Loucy (cell line): ENCODE measurements at regions not wholly inside any gene's neighbourhood (a gene's known extent, or its start where the extent isn't known, plus 50 kb on each side); places are given as distances from the start of the nearest gene placed in this dataset.

ENCODE experiments used
- H2AFZ ChIP-seq: fragments of 200-600 bp; sonication (generic); 2 replicates; pipeline ENCODE4 v1.6.0; 2016; ENCODE audit warnings: antibody characterized with exemption, mild to moderate bottlenecking, low read length, moderate library complexity
- H3F3A ChIP-seq: fragments of 200-600 bp; 2 replicates; pipeline ENCODE4 v1.6.0; 2016; ENCODE audit warnings: antibody characterized with exemption, low read depth, mild to moderate bottlenecking
- H3K27me3 ChIP-seq: fragments of 200-600 bp; sonication (generic); 2 replicates; pipeline ENCODE4 v1.6.1; 2014; ENCODE audit warnings: low read length, mild to moderate bottlenecking; ENCODE audit not compliant: insufficient read depth, poor library complexity, severe bottlenecking
- H3K36me3 ChIP-seq: fragments of 200-600 bp; sonication (generic); 2 replicates; pipeline ENCODE4 v1.6.1; 2016; ENCODE audit warnings: low read length; ENCODE audit not compliant: insufficient read depth
- H3K4me1 ChIP-seq: fragments of 200-600 bp; sonication (generic); 2 replicates; pipeline ENCODE4 v1.5.1; 2014; ENCODE audit warnings: low read length, mild to moderate bottlenecking; ENCODE audit not compliant: insufficient read depth, poor library complexity, severe bottlenecking
- H3K4me2 ChIP-seq: fragments of 200-600 bp; sonication (generic); 2 replicates; pipeline ENCODE4 v1.6.0; 2014; ENCODE audit warnings: antibody characterized with exemption, low read length, low read depth, mild to moderate bottlenecking; ENCODE audit not compliant: poor library complexity, severe bottlenecking
- H3K4me3 ChIP-seq: fragments of 200-600 bp; sonication (generic); 2 replicates; pipeline ENCODE4 v1.5.1; 2014; ENCODE audit warnings: low read length, mild to moderate bottlenecking, mixed read lengths; ENCODE audit not compliant: poor library complexity, severe bottlenecking
- H3K79me2 ChIP-seq: fragments of 200-600 bp; sonication (generic); 2 replicates; pipeline ENCODE4 v1.6.1; 2014; ENCODE audit warnings: low read length; ENCODE audit not compliant: insufficient read depth
- H3K9ac ChIP-seq: fragments of 200-600 bp; sonication (generic); 2 replicates; pipeline ENCODE4 v1.6.0; 2014; ENCODE audit warnings: mild to moderate bottlenecking, low read depth, low read length, moderate library complexity; ENCODE audit not compliant: poor library complexity, severe bottlenecking
- H3K9me2 ChIP-seq: fragments of 200-600 bp; sonication (generic); replicated peaks from 2 replicates; pipeline ENCODE4 v1.6.1; 2016; ENCODE audit warnings: low read depth, low read length, mixed read lengths
- H3K9me3 ChIP-seq: fragments of 200-600 bp; sonication (generic); 2 replicates; pipeline ENCODE4 v1.6.1; 2014; ENCODE audit warnings: mild to moderate bottlenecking, antibody characterized with exemption, low read length, low read depth; ENCODE audit not compliant: insufficient read depth
- H4K20me1 ChIP-seq: fragments of 200-600 bp; sonication (generic); 2 replicates; pipeline ENCODE4 v1.6.0; 2014; ENCODE audit warnings: antibody characterized with exemption, low read length, mild to moderate bottlenecking; ENCODE audit not compliant: insufficient read depth, poor library complexity, severe bottlenecking
- CTCF ChIP-seq: fragments of 200-600 bp; sonication (generic); conservative IDR thresholded peaks from 2 replicates; pipeline ENCODE4 v1.5.1; 2014; ENCODE audit warnings: mild to moderate bottlenecking, antibody characterized with exemption, low read length
- EZH2phosphoT487 ChIP-seq: fragments of 200-600 bp; IDR thresholded peaks from 2 replicates; pipeline ENCODE4 v1.6.1; 2018; ENCODE audit warnings: antibody characterized with exemption, mild to moderate bottlenecking, moderate library complexity, borderline replicate concordance

- no peaks in the 10 kb centered on the region for H3K79me2 ChIP-seq
- no peaks in the 10 kb centered on the region for H3K9me3 ChIP-seq
- no peaks in the 10 kb centered on the region for H3K27me3 ChIP-seq
These were observed 162.0 kb upstream of the ECI2 start for GRCh38 chr6:4297348-4297747.

GRCh38 chr6:4296552-4296951 lies 161.2 kb upstream of the ECI2 start:
- no peak for TF ChIP-seq CTCF
- no peak for TF ChIP-seq EZH2phosphoT487
- no peak overlapping the region for H3K4me2 ChIP-seq
- H3K36me3 ChIP-seq: no peaks in the 10 kb centered on the region
- H3K4me3 ChIP-seq: no peak overlapping the region
- no peak overlapping the region for H3K9ac ChIP-seq
- H3K9me3 ChIP-seq: no peaks in the 10 kb centered on the region
- H4K20me1 ChIP-seq: no peaks in the 10 kb centered on the region
- no peaks in the 10 kb centered on the region for H3K4me1 ChIP-seq
- no peaks in the 10 kb centered on the region for H3K79me2 ChIP-seq
- H3K27me3 ChIP-seq: no peaks in the 10 kb centered on the region
- H2AFZ ChIP-seq: no peak overlapping the region
- no peaks in the 10 kb centered on the region for H3K9me2 ChIP-seq
- H3F3A ChIP-seq: no peaks in the 10 kb centered on the region

More at GRCh38 chr6:4297348-4297747, 162.0 kb upstream of the ECI2 start:
- no peaks in the 10 kb centered on the region for H3K36me3 ChIP-seq
- no peak overlapping the region for H3K9ac ChIP-seq
- H3K4me3 ChIP-seq: no peak overlapping the region
- no peaks in the 10 kb centered on the region for H3F3A ChIP-seq
- no peaks in the 10 kb centered on the region for H3K4me1 ChIP-seq
- TF ChIP-seq CTCF: no peak
- TF ChIP-seq EZH2phosphoT487: no peak
- no peaks in the 10 kb centered on the region for H4K20me1 ChIP-seq
- H3K4me2 ChIP-seq: no peak overlapping the region
- no peaks in the 10 kb centered on the region for H3K9me2 ChIP-seq
- H2AFZ ChIP-seq: no peak overlapping the region

- no peak for TF ChIP-seq EZH2phosphoT487
- TF ChIP-seq CTCF: no peak
- no peak overlapping the region for H3K9ac ChIP-seq
- H3K4me2 ChIP-seq: no peak overlapping the region
- no peaks in the 10 kb centered on the region for H3K79me2 ChIP-seq
- H4K20me1 ChIP-seq: no peaks in the 10 kb centered on the region
- no peak overlapping the region for H2AFZ ChIP-seq
- H3K4me1 ChIP-seq: no peaks in the 10 kb centered on the region
- H3K27me3 ChIP-seq: no peaks in the 10 kb centered on the region
- H3K9me3 ChIP-seq: no peaks in the 10 kb centered on the region
- no peak overlapping the region for H3K4me3 ChIP-seq
- no peaks in the 10 kb centered on the region for H3K9me2 ChIP-seq
- no peaks in the 10 kb centered on the region for H3K36me3 ChIP-seq
- no peaks in the 10 kb centered on the region for H3F3A ChIP-seq
These were observed 160.4 kb upstream of the ECI2 start for GRCh38 chr6:4295783-4296155.
